Esophagus muscularis mucosa (tissue), 4 donors: ENCODE measurements at regions not wholly inside any gene's neighbourhood (a gene's known extent, or its start where the extent isn't known, plus 50 kb on each side); places are given as distances from the start of the nearest gene placed in this dataset.
"Not testable (repeated sequence)": the region's sequence is repeated elsewhere in the genome, so short reads cannot be mapped to it uniquely, and the experiment has no call there.

ENCODE experiments used
- DNase-seq: peaks from one replicate; pipeline ENCODE4 v3.0.0-alpha.2; 2017; ENCODE audit errors: extremely low spot score
- H3K27ac ChIP-seq, 4 donors: fragments of 200-600 bp; sonication (generic); replicated peaks in 1 of 4; 1 replicate in 3 of 4; 2 replicates in 1 of 4; pipeline ENCODE4 v1.5.1; 2016 to 2019; ENCODE audit warnings: mild to moderate bottlenecking in 1 of 4
- H3K27me3 ChIP-seq, 4 donors: fragments of 200-600 bp; sonication (generic); one replicate each; pipeline versions ENCODE4 v1.5.1 to v1.6.0; 2016 to 2019
- H3K36me3 ChIP-seq, 4 donors: fragments of 200-600 bp; sonication (generic); one replicate each; pipeline ENCODE4 v1.5.1; 2016 to 2019
- H3K4me1 ChIP-seq, 4 donors: fragments of 200-600 bp; sonication (generic); one replicate each; pipeline ENCODE4 v1.5.1; 2016 to 2019
- H3K4me3 ChIP-seq, 4 donors: fragments of 200-600 bp; sonication (generic); 1 replicate in 2 of 4; 2 replicates in 2 of 4; pipeline ENCODE4 v1.5.1; 2016 to 2019; ENCODE audit warnings: mild to moderate bottlenecking in 4 of 4, moderate library complexity in 1 of 4
- H3K9me3 ChIP-seq, 4 donors: fragments of 200-600 bp; sonication (generic); 1 replicate in 3 of 4; 2 replicates in 1 of 4; pipeline ENCODE4 v1.5.1; 2016 to 2019
- CTCF ChIP-seq, 3 experiments: fragments of 200-600 bp in 2 of 3; fragments of 450-650 bp in 1 of 3; sonication (generic) in 2 of 3; IDR thresholded peaks; one replicate each; pipeline ENCODE4 v1.5.1; 2017 to 2019; ENCODE audit warnings: antibody characterized with exemption in 3 of 3, mild to moderate bottlenecking in 2 of 3, moderate library complexity in 1 of 3
- EP300 ChIP-seq: sonication (generic); formaldehyde crosslinking; IDR thresholded peaks from one replicate; pipeline ENCODE4 v1.6.1; 2017; ENCODE audit warnings: antibody characterized with exemption
- POLR2A ChIP-seq: fragments of 450-650 bp; IDR thresholded peaks from one replicate; pipeline ENCODE4 v1.6.1; 2017; ENCODE audit warnings: antibody characterized with exemption, moderate library complexity, mild to moderate bottlenecking, low read depth
- POLR2AphosphoS5 ChIP-seq, 2 donors: sonication (generic); formaldehyde crosslinking; IDR thresholded peaks; one replicate each; pipeline ENCODE4 v1.6.1; 2017; ENCODE audit warnings: antibody characterized with exemption in 2 of 2
- WGBS: methylation state at CpG from one replicate; pipeline ENCODE4 v1.1.5; 2018; 5-methylcytosine and 5-hydroxymethylcytosine counted together
- intact Hi-C: fragments of 100-400 bp; cut with DNase I; formaldehyde crosslinking; loops from one replicate; pipeline ENCODE4 v1.15.1; 2023

- WGBS = 63% methylated on average over 2 of the region's 2 CpGs
- TF ChIP-seq POLR2AphosphoS5 (IDR thresholded peaks at IDR 0.05) (no peak), EP300 (no peak), POLR2A (no peak), CTCF (IDR thresholded peaks at IDR 0.05) (no peak)
- no peak for DNase-seq
These were observed 1690.6 kb upstream of the LRRTM3 start for GRCh38 chr10:65235266-65235665.

GRCh38 chr10:65235846-65236245, 1690.0 kb upstream of the LRRTM3 start:
- Histone ChIP-seq H3K27ac (no peak overlapping the region), H3K36me3 (no peaks in the 10 kb centered on the region), H3K27me3 (no peaks in the 10 kb centered on the region), H3K4me3 (no peak overlapping the region), H3K9me3 (no peaks in the 10 kb centered on the region), H3K4me1 (no peaks in the 10 kb centered on the region)
- TF ChIP-seq EP300 = no peak
- TF ChIP-seq CTCF (IDR thresholded peaks at IDR 0.05) = no peak
- no peak for TF ChIP-seq POLR2AphosphoS5 (IDR thresholded peaks at IDR 0.05)
- no peak for TF ChIP-seq POLR2A
- no peak for DNase-seq
- intact Hi-C loops = no loop called here
- WGBS = 70% methylated on average over 2 of the region's 2 CpGs

More at GRCh38 chr10:65235266-65235665, 1690.6 kb upstream of the LRRTM3 start:
- H3K4me3 ChIP-seq = no peak overlapping the region
- H3K27ac ChIP-seq = no peak overlapping the region
- H3K36me3 ChIP-seq = no peaks in the 10 kb centered on the region
- intact Hi-C loops = no loop called here
- no peaks in the 10 kb centered on the region for H3K4me1 ChIP-seq
- no peaks in the 10 kb centered on the region for H3K27me3 ChIP-seq
- no peaks in the 10 kb centered on the region for H3K9me3 ChIP-seq

- H3K27ac ChIP-seq = no peak overlapping the region
- no peaks in the 10 kb centered on the region for H3K36me3 ChIP-seq
- no peak overlapping the region for H3K4me3 ChIP-seq
- no peaks in the 10 kb centered on the region for H3K27me3 ChIP-seq
- TF ChIP-seq CTCF (IDR thresholded peaks at IDR 0.05) (no peak), EP300 (no peak), POLR2A (no peak), POLR2AphosphoS5 (IDR thresholded peaks at IDR 0.05) (no peak)
- intact Hi-C loops = no loop called here
- DNase-seq = no peak
- no peaks in the 10 kb centered on the region for H3K9me3 ChIP-seq
- no peaks in the 10 kb centered on the region for H3K4me1 ChIP-seq
- WGBS = 75% methylated on average over 2 of the region's 2 CpGs
These were observed 1660.3 kb upstream of the LRRTM3 start for GRCh38 chr10:65265451-65265954.

GRCh38 chr10:65269551-65269950, 1656.3 kb upstream of the LRRTM3 start:
- H3K9me3 ChIP-seq, H3K4me1 ChIP-seq, H3K27me3 ChIP-seq, H3K27ac ChIP-seq, DNase-seq, H3K36me3 ChIP-seq, intact Hi-C loops, H3K4me3 ChIP-seq: not testable (repeated sequence)

GRCh38 chr10:65270969-65271368, 1654.9 kb upstream of the LRRTM3 start:
- intact Hi-C loops = loop anchor here (10.0 kb wide), 1 partner anchor 174 kb away; no protein-coding TSS in a partner anchor
- Histone ChIP-seq H3K27me3 (no peaks in the 10 kb centered on the region), H3K9me3 (no peaks in the 10 kb centered on the region), H3K36me3 (no peaks in the 10 kb centered on the region), H3K27ac (no peak overlapping the region), H3K4me3 (no peak overlapping the region), H3K4me1 (no peaks in the 10 kb centered on the region)
- TF ChIP-seq POLR2AphosphoS5 (IDR thresholded peaks at IDR 0.05) = no peak
- TF ChIP-seq POLR2A = no peak
- TF ChIP-seq EP300 = no peak
- no peak for TF ChIP-seq CTCF (IDR thresholded peaks at IDR 0.05)
- 95% methylated on average over 10 of the region's 10 CpGs for WGBS
- DNase-seq = no peak
